Skeletal muscle tissue (tissue), 3 donors: ENCODE measurements at regions not wholly inside any gene's neighbourhood (a gene's known extent, or its start where the extent isn't known, plus 50 kb on each side); places are given as distances from the start of the nearest gene placed in this dataset.
"Not testable (repeated sequence)": the region's sequence is repeated elsewhere in the genome, so short reads cannot be mapped to it uniquely, and the experiment has no call there.

Experiments used
- H3K27ac ChIP-seq: one replicate; pipeline ENCODE4 v1.7.0; 2013; ENCODE audit warnings: mild to moderate bottlenecking, low read depth, low read length, inconsistent platforms
- H3K27me3 ChIP-seq, 3 donors: one replicate each; pipeline ENCODE4 v1.7.0; 2013; ENCODE audit warnings: low read length in 3 of 3; ENCODE audit not compliant: control insufficient read depth in 3 of 3, insufficient read depth in 3 of 3
- H3K36me3 ChIP-seq, 3 donors: one replicate each; pipeline ENCODE4 v1.7.0; 2013; ENCODE audit warnings: low read length in 3 of 3; ENCODE audit not compliant: control insufficient read depth in 3 of 3, insufficient read depth in 3 of 3
- H3K4me1 ChIP-seq, 3 donors: one replicate each; pipeline ENCODE4 v1.7.0; 2013; ENCODE audit warnings: low read length in 3 of 3, mild to moderate bottlenecking in 3 of 3; ENCODE audit not compliant: control insufficient read depth in 3 of 3, insufficient read depth in 3 of 3
- H3K4me3 ChIP-seq, 3 donors: one replicate each; pipeline ENCODE4 v1.7.0; 2013; ENCODE audit warnings: low read length in 3 of 3
- H3K9ac ChIP-seq, 3 donors: one replicate each; pipeline ENCODE4 v1.7.0; 2013; ENCODE audit warnings: low read length in 3 of 3, mild to moderate bottlenecking in 3 of 3, moderate library complexity in 2 of 3, low read depth in 1 of 3
- H3K9me3 ChIP-seq, 3 donors: one replicate each; pipeline ENCODE4 v1.7.0; 2013; ENCODE audit warnings: low read length in 3 of 3; ENCODE audit not compliant: control insufficient read depth in 3 of 3
- donor health status: Osteomylitis.

DNA sequence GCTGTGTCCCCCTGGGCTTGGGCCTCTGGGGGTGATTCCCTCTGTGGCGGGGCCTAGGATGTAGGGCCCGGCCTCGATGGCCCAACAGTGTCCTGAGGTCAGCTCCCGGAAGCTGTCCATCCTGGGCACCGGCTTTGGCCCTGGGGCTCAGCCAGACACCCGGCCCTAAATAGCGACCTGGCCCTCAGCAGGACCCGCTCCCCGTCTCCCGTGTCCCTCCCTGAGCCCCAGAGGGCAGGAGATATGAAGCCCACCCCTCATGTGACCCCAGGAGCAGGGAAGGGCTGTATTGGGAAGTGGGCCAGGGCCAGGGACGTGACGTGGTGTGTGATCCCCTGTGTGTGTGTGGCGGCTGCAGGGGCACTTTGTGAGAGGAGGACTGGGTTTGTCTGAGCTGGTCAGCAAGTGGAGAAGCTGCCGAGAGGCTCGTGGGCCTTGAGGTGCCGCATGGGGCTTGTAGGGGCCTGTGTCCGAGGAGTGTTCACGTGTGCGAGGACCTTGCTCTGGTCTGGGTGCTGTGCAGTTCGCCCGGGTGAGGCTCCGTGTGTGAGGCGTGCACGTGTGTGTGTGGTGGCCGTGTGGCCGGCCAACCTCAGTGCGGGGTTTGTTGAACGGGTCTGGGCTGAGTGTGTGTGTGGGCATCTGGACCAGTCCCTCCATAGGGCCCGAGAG lies 140.7 kb downstream of the TMEM121 start:
- H3K4me3 ChIP-seq, H3K36me3 ChIP-seq, H3K4me1 ChIP-seq, H3K9ac ChIP-seq, H3K27me3 ChIP-seq, H3K27ac ChIP-seq, H3K9me3 ChIP-seq: not testable (repeated sequence)

DNA sequence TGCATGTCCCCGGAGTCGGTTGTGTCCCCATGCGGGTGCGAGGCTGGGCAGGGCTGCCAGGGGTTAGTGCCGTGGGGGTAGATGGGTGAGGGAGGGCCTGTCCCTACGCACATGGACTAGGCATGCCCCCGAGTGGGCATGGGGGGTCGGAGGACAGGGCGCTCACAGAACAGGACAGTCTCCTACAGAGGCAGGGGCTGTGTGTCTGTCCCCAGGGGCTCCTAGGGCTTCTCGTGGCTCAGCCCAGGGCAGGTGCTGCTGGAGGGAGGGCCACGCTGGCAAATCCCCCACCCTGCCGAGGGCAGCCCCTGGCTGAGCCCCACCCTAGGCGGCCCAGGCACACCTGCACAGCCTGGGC lies 141.3 kb downstream of the TMEM121 start:
- H3K36me3 ChIP-seq, H3K27me3 ChIP-seq, H3K4me1 ChIP-seq, H3K27ac ChIP-seq, H3K9ac ChIP-seq, H3K9me3 ChIP-seq, H3K4me3 ChIP-seq: not testable (repeated sequence)

- H3K27ac ChIP-seq, H3K27me3 ChIP-seq, H3K4me3 ChIP-seq, H3K4me1 ChIP-seq, H3K9me3 ChIP-seq, H3K9ac ChIP-seq, H3K36me3 ChIP-seq: not testable (repeated sequence)
Observed at GRCh38 chr14:105668021-105668420, 141.6 kb downstream of the TMEM121 start.

- not testable (repeated sequence) for H3K9me3 ChIP-seq, H3K27ac ChIP-seq, H3K4me1 ChIP-seq, H3K9ac ChIP-seq, H3K36me3 ChIP-seq, H3K27me3 ChIP-seq, H3K4me3 ChIP-seq
Observed at GRCh38 chr14:105668471-105669230, 142.3 kb downstream of the TMEM121 start.

DNA sequence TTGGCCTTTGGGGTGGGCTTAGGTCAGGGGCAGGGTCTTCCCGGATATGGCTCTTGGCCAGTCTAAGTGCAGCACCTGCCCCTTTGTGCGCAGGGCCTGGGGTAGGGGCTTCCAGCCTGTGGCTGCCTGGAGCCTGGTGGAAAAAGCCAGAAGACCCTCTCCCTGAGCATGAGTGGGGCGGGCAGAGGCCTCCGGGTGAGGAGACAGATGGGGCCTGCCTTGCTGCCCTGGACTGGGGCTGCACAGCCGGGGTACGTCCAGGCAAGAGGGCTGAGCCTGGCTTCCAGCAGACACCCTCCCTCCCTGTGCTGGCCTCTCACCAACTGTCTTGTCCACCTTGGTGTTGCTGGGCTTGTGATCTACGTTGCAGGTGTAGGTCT lies 142.8 kb downstream of the TMEM121 start:
- not testable (repeated sequence) for H3K36me3 ChIP-seq, H3K9ac ChIP-seq, H3K4me1 ChIP-seq, H3K27me3 ChIP-seq, H3K4me3 ChIP-seq, H3K9me3 ChIP-seq, H3K27ac ChIP-seq

DNA sequence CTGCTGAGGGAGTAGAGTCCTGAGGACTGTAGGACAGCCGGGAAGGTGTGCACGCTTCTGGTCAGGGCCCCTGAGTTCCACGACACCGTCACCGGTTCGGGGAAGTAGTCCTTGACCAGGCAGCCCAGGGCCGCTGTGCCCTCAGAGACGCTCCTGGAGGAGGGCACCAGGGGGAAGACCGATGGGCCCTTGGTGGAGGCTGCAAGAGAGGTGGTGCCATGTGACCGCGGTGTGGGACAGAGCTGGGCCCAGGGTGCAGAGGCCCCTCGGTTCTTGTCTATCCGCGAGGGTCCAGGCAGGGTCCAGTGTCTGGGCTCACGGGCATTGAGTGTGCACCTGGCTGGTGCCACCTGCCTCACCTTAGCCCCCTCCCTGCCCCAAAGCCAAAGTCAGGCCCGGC lies 143.3 kb downstream of the TMEM121 start:
- not testable (repeated sequence) for H3K36me3 ChIP-seq, H3K4me1 ChIP-seq, H3K27me3 ChIP-seq, H3K4me3 ChIP-seq, H3K9ac ChIP-seq, H3K27ac ChIP-seq, H3K9me3 ChIP-seq

DNA sequence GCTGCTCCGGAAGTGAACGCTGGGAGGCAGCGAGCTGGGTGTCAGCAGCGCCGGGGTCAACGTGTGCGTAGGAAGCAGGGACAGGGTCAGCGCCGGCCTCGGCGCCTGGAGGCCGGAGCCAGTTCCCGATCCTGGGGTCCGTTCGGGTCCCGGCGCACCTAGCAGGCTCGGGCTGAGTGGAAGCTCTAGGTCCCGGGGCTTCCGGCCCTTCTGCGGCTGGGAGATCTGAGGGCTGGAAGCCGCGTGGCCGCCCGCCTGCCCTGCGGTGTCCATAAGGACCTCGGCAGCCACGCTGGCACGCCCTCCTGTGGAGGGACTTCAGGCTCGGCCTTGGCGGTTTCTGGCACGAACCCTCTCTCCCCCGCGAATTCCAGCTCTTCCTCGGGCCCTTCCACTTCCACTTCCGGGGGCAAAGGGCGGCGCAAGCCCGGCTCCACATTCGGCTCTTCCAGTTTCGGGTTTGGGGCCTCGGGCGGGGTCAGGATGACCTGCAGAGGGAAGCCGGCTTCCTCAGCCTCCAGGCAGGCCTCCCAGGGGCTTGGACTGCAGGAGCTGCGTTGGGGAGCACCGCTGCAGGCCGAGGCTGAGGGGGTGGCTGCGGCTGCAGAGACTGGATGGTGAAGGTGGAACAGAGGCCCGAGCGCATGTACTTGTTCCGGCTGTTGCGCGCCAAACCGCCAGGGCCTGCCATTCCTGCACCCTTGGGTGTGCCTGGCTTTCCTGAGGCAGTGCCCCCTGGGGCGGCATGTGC lies 146.2 kb downstream of the TMEM121 start:
- not testable (repeated sequence) for H3K27ac ChIP-seq, H3K36me3 ChIP-seq, H3K9ac ChIP-seq, H3K4me1 ChIP-seq, H3K9me3 ChIP-seq, H3K4me3 ChIP-seq, H3K27me3 ChIP-seq

DNA sequence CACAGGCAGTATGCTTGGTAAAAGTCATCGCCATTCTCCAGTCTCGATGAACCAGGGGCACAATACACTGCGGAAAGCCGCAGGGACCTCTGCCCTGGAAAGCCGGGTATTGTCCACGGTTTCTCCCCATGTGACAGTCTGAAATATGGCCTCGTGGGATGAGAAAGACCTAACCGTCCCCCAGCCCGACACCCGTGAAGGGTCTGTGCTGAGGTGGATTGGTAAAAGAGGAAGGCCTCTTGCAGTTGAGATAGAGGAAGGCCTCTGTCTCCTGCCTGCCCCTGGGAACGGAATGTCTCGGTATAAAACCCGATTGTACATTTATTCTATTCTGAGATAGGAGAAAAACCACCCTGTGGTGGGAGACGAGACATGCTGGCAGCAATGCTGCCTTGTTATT lies 149.1 kb downstream of the TMEM121 start:
- H3K4me1 ChIP-seq, H3K36me3 ChIP-seq, H3K27me3 ChIP-seq, H3K4me3 ChIP-seq, H3K9me3 ChIP-seq, H3K9ac ChIP-seq, H3K27ac ChIP-seq: not testable (repeated sequence)

DNA sequence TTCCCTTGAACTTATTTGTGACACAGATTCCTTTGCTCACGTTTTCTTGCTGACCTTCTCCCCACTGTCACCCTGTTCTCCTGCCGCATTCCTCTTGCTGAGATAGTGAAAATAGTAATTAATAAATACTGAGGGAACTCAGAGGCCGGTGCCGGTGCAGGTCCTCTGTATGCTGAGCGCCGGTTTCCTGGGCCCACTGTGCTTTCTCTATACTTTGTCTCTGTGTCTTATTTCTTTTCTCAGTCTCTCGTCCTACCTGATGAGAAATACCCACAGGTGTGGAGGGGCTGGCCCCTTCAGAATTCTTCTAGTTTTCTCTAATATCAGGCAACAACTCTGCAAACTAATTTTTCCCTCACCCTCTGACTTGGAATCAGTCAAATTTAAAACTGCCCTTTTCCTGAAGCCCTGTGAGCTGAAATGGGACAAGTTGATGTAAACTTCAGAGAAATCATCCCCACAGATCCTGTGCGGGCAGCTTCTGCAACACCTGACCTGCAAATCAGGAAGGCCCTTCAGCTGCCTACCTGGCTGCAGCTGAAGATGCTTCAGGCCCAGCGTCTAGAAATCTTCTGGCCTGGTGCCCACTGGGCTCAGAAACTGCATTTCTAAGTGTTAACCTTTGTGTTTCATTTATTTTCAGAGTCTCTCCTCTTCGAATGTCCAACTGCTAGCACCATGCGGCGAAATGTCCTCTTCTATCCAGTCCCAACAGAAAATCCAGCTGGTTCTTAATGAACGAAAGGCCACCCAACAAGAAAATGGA lies 149.7 kb downstream of the TMEM121 start:
- H3K9ac ChIP-seq, H3K4me3 ChIP-seq, H3K27me3 ChIP-seq, H3K36me3 ChIP-seq, H3K4me1 ChIP-seq, H3K9me3 ChIP-seq, H3K27ac ChIP-seq: not testable (repeated sequence)

DNA sequence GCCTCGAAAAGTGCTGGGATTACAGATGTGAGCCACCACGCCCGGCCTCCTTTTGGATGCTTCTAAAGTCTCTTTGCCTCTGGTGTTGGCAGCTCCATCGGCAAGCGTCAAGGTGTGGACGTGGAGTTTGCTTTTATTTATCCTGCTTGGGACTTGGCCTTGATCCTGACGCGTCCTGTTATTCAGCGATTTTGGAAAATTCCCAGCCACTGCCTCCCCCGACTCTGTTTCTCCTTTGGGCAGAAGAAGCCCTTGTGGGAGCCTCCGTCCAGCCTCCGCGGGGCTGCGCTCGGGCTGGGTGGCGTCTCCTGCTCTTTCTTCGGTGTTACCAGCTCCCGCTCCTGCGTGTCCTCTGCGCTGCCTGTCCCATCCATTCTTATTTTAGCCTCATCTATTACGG lies 151.7 kb downstream of the TMEM121 start:
- H3K27me3 ChIP-seq: not testable (repeated sequence)

More for the DNA sequence above, 151.7 kb downstream of the TMEM121 start:
- not testable (repeated sequence) for H3K4me3 ChIP-seq, H3K9me3 ChIP-seq, H3K36me3 ChIP-seq, H3K27ac ChIP-seq, H3K9ac ChIP-seq, H3K4me1 ChIP-seq
